GM19452 (cell line): ENCODE measurements at regions not wholly inside any gene's neighbourhood (a gene's known extent, or its start where the extent isn't known, plus 50 kb on each side); places are given as distances from the start of the nearest gene placed in this dataset.

Experiments
- ATAC-seq: cut with Tn5 transposase; IDR thresholded peaks from one replicate; pipeline ENCODE4 v1.9.1; 2021; ENCODE audit not compliant: unreplicated experiment

- ATAC-seq: no peak
These were observed 139.0 kb downstream of the IRX1 start for GRCh38 chr5:3734632-3735031.

- no peak for ATAC-seq
These were observed 140.8 kb downstream of the IRX1 start for GRCh38 chr5:3736466-3736865.

- no peak for ATAC-seq
These were observed 141.3 kb downstream of the IRX1 start for GRCh38 chr5:3736926-3737325.

DNA sequence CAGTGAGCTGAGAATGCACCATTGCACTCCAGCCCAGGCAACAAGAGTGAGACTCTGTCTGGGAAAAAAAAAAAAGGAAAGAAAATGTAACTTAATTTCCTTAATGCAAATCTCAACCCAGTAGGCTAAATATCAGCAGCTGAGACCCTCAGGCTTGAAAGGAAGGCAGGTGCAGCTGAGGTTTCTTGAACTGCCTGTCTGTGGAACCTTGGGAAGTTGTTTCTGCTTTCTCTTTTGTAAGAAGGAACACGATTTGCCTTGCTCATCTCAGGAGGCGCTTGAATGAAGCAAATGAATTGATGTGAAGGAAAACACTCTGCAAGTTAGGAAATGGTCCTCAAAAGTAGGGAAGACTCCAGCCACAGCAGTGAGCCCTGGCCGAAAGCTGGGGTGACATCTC, 143.3 kb downstream of the IRX1 start:
- no peak for ATAC-seq

- ATAC-seq: no peak
These were observed 145.1 kb downstream of the IRX1 start for GRCh38 chr5:3740546-3741373.

DNA sequence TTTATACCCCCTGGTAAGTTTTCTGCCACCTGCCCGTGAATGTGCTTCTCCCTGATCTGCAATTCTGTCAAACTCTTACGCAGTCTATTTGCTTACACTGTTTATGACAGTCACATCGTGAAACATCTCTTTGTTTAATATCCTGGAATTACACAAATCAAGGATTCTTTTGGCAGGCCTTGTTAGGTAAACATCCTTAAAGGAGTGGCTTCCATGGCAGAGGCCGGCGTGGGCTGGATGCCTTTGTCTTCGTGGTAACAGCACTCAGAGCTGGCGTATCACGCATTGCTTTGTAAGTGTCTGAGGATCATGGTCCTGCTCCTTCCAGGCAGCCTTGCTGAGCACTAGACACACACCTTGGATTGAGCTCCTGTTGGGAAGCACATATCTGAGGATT, 145.7 kb downstream of the IRX1 start:
- no peak for ATAC-seq

DNA sequence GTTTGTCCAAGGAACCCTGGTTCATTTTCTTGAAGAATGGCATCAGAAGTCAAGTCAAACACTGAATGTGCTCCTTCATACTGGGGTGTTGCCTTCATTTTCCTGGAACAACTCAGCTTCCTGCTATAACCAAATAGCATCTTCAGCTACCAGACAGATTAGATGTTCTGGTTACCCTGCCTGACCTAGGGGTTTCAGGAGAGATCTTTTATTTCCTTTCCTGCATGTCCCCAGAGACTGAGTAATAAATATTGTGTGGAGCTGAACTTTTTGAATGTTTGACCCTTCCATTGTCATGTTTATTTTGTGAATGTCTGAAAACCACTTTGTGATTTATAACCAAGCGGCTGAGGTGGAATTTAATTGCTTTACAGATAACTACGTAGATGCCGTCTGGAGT, 147.1 kb downstream of the IRX1 start:
- ATAC-seq: no peak

- no peak for ATAC-seq
These were observed 156.2 kb downstream of the IRX1 start for GRCh38 chr5:3751846-3752245.

DNA sequence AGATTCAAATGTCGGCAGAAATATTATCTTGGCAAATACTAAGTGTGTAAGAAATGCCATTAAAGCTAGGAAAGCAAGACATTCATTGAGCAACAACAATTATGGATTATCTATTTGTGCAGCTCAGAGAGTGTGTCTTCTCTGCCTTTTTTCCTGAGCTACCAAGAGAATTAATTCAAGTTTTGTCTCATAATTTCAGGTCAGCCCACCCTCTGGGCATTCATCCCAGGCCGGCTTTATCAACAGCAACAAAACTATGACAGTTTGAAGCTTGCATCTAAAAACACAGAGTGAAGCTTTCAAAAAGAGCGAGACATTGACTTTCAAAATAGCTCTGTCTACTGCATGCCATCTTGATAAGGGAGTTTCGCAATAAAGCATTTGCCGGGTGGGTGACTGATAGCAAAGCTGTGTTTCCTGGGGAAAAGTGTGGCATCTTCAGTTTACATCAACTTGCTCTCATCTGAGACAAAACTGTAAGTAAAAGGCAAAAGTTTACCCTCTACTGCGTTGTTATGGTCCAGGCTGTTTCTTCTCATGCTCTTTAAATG, 182.4 kb downstream of the IRX1 start:
- ATAC-seq: no peak

DNA sequence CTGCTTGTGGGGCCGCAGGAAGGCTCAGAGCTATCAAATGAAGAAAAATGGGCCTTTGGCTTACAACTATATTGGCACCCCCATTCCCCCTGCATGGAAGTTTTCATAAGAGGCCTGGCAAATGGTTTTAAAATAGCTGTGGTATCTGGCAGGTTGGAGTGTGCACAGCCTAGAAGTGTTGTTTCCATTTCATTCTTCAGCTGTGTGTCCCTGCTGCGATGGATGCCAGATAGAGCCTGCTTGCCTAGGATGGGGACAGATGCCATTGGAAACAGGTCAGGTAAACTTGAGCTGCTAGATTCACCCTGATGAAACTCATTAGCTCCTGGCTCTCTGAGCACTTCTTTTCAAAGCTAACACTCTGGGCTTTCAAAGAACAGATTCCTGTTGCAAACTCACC, 183.3 kb downstream of the IRX1 start:
- no peak for ATAC-seq

GRCh38 chr5:3780278-3780677, 184.6 kb downstream of the IRX1 start:
- no peak for ATAC-seq

- ATAC-seq: no peak
These were observed 185.3 kb downstream of the IRX1 start for GRCh38 chr5:3780907-3781306.

DNA sequence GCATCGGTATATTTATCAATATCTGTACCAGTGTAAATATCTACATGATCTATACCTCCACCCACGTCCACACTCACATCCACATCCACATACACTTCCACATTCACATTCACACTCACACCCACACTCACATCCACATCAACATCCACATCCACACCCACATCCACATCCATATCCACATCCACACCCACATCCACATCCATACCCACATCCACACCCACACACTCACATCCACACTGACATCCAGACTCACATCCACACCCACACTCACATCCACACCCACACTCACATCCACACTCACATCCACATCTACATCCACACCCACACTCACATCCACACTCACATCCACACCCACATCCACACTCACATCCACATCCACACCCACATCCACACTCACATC, 189.2 kb downstream of the IRX1 start:
- no peak for ATAC-seq

GRCh38 chr5:3786165-3786564, 190.5 kb downstream of the IRX1 start:
- ATAC-seq: no peak

DNA sequence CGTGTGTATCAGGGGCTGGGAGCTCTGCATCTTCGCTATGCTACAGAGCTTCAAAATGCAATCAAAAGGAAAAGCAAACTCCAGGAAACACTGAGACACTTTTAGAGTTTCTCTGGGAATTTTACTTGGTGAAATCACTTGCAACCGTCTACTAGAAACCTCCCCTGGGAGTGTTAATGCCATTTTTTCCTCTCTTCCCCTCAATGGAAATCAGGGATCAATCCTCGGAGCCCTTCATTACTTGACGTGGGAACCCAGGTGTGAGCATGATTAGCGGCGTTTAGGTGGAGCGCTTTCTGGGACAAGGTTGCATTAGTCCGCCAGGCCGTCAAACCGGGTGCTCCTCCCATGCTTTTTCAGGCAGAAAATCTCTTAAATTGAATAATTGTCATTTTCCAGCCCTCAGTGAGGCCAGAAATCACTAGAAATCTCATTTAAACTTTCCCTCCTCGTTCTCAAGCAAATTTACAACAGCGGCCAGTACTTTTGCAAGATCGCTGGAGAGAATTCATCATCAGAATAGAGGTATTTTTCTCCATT, 191.3 kb downstream of the IRX1 start:
- no peak for ATAC-seq

GRCh38 chr5:3787604-3788003, 192.0 kb downstream of the IRX1 start:
- no peak for ATAC-seq

DNA sequence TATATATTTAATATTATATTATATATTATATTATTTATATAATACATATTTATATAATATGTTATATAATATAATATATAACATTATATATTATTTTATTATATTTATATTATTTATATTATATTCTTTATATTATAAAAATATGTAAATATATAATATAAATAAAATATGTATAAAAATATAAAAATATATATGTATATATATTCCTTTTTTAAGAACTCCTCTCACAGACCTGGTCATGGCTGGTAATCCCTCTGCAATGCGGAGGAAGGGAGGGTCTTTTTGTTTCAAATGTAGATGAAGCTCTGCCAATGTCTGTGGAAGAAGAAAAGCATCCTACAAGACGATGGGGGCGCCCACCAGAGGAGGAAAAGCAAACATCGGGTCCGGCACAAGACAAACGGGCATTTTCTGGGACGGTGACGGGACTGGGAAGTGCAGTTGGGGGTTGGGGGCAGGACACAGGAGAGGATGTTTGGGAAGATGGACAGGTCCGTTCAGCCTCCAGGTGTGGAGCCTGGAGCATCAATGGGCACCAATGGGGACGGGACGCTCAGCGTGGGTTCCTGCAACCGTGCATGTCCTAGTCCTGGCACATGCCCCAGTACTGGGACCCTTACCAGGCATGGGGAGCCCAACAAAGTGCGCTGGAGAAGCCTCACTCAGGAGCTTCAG, 194.0 kb downstream of the IRX1 start:
- ATAC-seq: no peak

- ATAC-seq: no peak
These were observed 197.5 kb downstream of the IRX1 start for GRCh38 chr5:3793162-3793561.

DNA sequence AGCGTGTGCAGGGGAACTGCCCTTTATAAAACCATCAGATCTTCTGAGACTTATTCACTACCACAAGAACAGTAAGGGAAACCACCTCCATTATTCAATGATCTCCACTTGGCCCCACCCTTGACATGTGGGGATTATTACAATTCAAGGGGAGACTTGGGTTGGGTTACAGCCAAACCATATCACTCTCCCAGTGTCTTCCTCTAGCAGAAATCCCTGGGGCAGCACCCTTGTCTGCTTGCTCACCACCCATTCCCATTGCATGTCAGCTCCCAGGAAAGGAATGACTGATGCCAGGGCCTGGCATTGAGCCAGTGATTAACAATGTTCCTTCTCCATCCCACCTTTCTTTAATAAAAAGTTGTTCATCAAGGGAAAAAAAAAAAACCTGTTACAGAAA, 199.0 kb downstream of the IRX1 start:
- no peak for ATAC-seq

- no peak for ATAC-seq
These were observed 201.1 kb downstream of the IRX1 start for GRCh38 chr5:3796736-3797135.

DNA sequence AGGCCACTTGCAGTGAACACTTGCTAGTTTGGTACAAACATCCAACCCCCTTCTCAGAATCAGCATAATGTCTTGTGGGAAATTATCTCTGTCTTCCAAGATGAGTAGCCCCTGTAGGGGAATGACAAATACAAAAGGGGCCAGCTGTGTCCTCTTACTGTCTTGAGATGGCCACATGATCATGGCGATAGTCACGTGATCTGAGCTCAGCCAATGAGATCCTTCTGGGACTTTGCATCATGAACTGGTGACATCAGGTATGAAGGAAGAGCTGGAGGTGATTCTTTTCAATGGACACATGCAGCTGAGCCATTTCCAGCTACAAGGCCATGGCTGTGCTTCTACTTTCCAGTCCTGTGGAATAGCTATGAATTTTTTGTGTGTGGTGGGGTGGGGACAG, 206.3 kb downstream of the IRX1 start:
- ATAC-seq: no peak

DNA sequence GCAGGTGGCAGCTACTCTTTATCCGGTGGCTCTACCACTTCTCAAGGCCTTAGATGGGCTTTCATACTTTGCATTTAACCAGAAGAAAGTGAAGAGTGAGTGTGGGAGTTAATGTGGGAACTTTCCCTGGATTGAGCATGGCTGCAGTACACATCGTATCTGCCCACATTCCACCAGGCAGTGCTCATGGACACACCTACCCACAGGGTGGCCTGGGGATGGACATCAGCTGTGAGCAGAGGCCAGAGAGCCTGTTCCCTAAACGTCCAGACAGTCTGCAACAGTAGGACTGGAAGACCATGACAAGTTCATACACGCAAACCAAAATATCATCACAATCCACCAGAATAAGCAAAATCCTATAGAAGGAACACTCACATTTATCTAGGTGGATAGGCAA, 213.8 kb downstream of the IRX1 start:
- no peak for ATAC-seq
